ENCODE measurements at regions not wholly inside any gene's neighbourhood (a gene's known extent, or its start where the extent isn't known, plus 50 kb on each side); places are given as distances from the start of the nearest gene placed in this dataset.

- no peak for DNase-seq (ENCODE audit: extremely low spot score)
- no peak for TF ChIP-seq SP1 (IDR thresholded peaks at IDR 0.05)
- no peak for TF ChIP-seq CTBP1 (IDR thresholded peaks at IDR 0.05; ENCODE audit: borderline replicate concordance)
- no peak for TF ChIP-seq PKNOX1 (IDR thresholded peaks at IDR 0.05)
- TF ChIP-seq FOXA1 (IDR thresholded peaks at IDR 0.05) = no peak
- TF ChIP-seq NFRKB (IDR thresholded peaks at IDR 0.05) = no peak
- no peak for TF ChIP-seq SUZ12 (IDR thresholded peaks at IDR 0.05)
- TF ChIP-seq TARDBP (IDR thresholded peaks at IDR 0.05) = no peak
- TF ChIP-seq L3MBTL2 (conservative IDR thresholded peaks at IDR 0.05) = no peak
- TF ChIP-seq ELF4 (IDR thresholded peaks at IDR 0.05) = no peak
- TF ChIP-seq FOXM1 (IDR thresholded peaks at IDR 0.05; ENCODE audit: borderline replicate concordance) = no peak
- TF ChIP-seq FOXK2 (IDR thresholded peaks at IDR 0.05) = no peak
- no peak for TF ChIP-seq ARNT (IDR thresholded peaks at IDR 0.05)
- TF ChIP-seq ZNF384 (IDR thresholded peaks at IDR 0.05) = no peak
- no peak for TF ChIP-seq HDGF (IDR thresholded peaks at IDR 0.05; ENCODE audit: borderline replicate concordance)
- TF ChIP-seq BHLHE40 (IDR thresholded peaks at IDR 0.05; ENCODE audit: borderline replicate concordance) = no peak
- TF ChIP-seq LEF1 (IDR thresholded peaks at IDR 0.05; ENCODE audit: borderline replicate concordance) = no peak
- POLR2A ChIA-PET = no interaction called here
- CTCF ChIA-PET = no interaction called here
These were observed 230.9 kb upstream of the BRINP3 start for GRCh38 chr1:190708418-190709057.

DNA sequence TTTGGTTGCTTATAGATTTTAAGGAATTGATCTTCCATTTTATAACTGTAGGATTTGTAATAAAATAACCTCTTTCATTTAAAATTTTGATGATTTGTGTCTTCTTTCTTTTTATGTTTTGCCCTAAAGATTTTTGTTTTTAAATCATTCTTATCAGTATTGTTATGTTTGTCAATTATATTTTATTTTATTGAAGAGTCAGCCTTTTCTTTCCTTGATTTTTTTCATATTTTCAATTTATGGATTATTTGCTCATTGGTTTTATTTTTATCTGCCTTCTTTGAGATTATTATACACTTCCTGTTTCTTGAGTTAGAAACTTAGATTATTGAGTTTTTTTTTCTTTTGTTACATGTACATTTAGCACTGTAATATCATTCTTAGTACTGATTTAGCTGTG is 233.4 kb upstream of the BRINP3 start:
- no peak for DNase-seq (ENCODE audit: extremely low spot score)
- TF ChIP-seq L3MBTL2 (conservative IDR thresholded peaks at IDR 0.05) = no peak
- TF ChIP-seq FOXA1 (IDR thresholded peaks at IDR 0.05) = no peak
- TF ChIP-seq CTBP1 (IDR thresholded peaks at IDR 0.05; ENCODE audit: borderline replicate concordance) = no peak
- no peak for TF ChIP-seq PKNOX1 (IDR thresholded peaks at IDR 0.05)
- CTCF ChIA-PET = no interaction called here
- POLR2A ChIA-PET = no interaction called here

GRCh38 chr1:190717055-190717454 is 239.4 kb upstream of the BRINP3 start:
- no peak for TF ChIP-seq FOXM1 (IDR thresholded peaks at IDR 0.05; ENCODE audit: borderline replicate concordance)
- no peak for TF ChIP-seq LEF1 (IDR thresholded peaks at IDR 0.05; ENCODE audit: borderline replicate concordance)
- TF ChIP-seq TARDBP (IDR thresholded peaks at IDR 0.05) = no peak
- TF ChIP-seq ELF4 (IDR thresholded peaks at IDR 0.05) = no peak
- TF ChIP-seq L3MBTL2 (conservative IDR thresholded peaks at IDR 0.05) = no peak
- TF ChIP-seq FOXA1 (IDR thresholded peaks at IDR 0.05) = no peak
- TF ChIP-seq SUZ12 (IDR thresholded peaks at IDR 0.05) = no peak
- TF ChIP-seq HDGF (IDR thresholded peaks at IDR 0.05; ENCODE audit: borderline replicate concordance) = no peak
- TF ChIP-seq ZNF384 (IDR thresholded peaks at IDR 0.05) = no peak
- TF ChIP-seq SP1 (IDR thresholded peaks at IDR 0.05) = no peak
- TF ChIP-seq ARNT (IDR thresholded peaks at IDR 0.05) = no peak
- no peak for TF ChIP-seq NFRKB (IDR thresholded peaks at IDR 0.05)
- TF ChIP-seq FOXK2 (IDR thresholded peaks at IDR 0.05) = no peak
- no peak for TF ChIP-seq CTBP1 (IDR thresholded peaks at IDR 0.05; ENCODE audit: borderline replicate concordance)
- TF ChIP-seq BHLHE40 (IDR thresholded peaks at IDR 0.05; ENCODE audit: borderline replicate concordance) = no peak
- no peak for TF ChIP-seq PKNOX1 (IDR thresholded peaks at IDR 0.05)
- POLR2A ChIA-PET = no interaction called here
- DNase-seq (ENCODE audit: extremely low spot score) = no peak
- CTCF ChIA-PET = no interaction called here

GRCh38 chr1:190736971-190737590 is 259.4 kb upstream of the BRINP3 start:
- TF ChIP-seq SUZ12 (IDR thresholded peaks at IDR 0.05) (no peak), FOXM1 (IDR thresholded peaks at IDR 0.05; ENCODE audit: borderline replicate concordance) (no peak), FOXK2 (IDR thresholded peaks at IDR 0.05) (no peak), LEF1 (IDR thresholded peaks at IDR 0.05; ENCODE audit: borderline replicate concordance) (no peak), NFRKB (IDR thresholded peaks at IDR 0.05) (no peak), ELF4 (IDR thresholded peaks at IDR 0.05) (no peak), HDGF (IDR thresholded peaks at IDR 0.05; ENCODE audit: borderline replicate concordance) (no peak), ARNT (IDR thresholded peaks at IDR 0.05) (no peak), ZNF384 (IDR thresholded peaks at IDR 0.05) (no peak), CTBP1 (IDR thresholded peaks at IDR 0.05; ENCODE audit: borderline replicate concordance) (no peak), L3MBTL2 (conservative IDR thresholded peaks at IDR 0.05) (no peak), SP1 (IDR thresholded peaks at IDR 0.05) (no peak), BHLHE40 (IDR thresholded peaks at IDR 0.05; ENCODE audit: borderline replicate concordance) (no peak), PKNOX1 (IDR thresholded peaks at IDR 0.05) (no peak), FOXA1 (IDR thresholded peaks at IDR 0.05) (no peak), TARDBP (IDR thresholded peaks at IDR 0.05) (no peak)
- ChIA-PET CTCF (no interaction called here), POLR2A (no interaction called here)
- DNase-seq (ENCODE audit: extremely low spot score) = no peak

DNA sequence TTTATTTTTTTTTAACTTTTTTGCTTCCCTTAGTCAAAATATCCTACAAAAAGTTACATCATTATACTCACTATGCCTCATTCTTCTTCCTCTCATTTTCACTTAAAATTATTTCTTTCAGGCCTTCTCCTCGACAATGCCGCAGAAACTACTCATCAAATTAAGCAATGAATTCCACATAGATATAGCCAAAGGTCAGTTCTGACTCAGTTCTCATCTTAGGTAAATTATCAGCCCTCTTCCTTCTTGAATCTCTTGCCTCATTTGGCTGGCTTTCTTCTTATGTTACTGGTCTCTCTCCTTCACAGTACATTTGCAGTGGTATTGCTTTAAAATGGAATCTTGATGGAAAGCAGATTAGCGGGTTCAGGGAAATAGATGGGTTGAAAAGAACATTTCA is 260.7 kb upstream of the BRINP3 start:
- ChIA-PET CTCF (no interaction called here), POLR2A (no interaction called here)
- DNase-seq (ENCODE audit: extremely low spot score) = no peak
- TF ChIP-seq BHLHE40 (IDR thresholded peaks at IDR 0.05; ENCODE audit: borderline replicate concordance) = no peak
- no peak for TF ChIP-seq L3MBTL2 (conservative IDR thresholded peaks at IDR 0.05)
- no peak for TF ChIP-seq ARNT (IDR thresholded peaks at IDR 0.05)
- TF ChIP-seq NFRKB (IDR thresholded peaks at IDR 0.05) = no peak
- TF ChIP-seq SP1 (IDR thresholded peaks at IDR 0.05) = no peak
- TF ChIP-seq FOXA1 (IDR thresholded peaks at IDR 0.05) = no peak
